GM21360 (cell line): ENCODE measurements at regions not wholly inside any gene's neighbourhood (a gene's known extent, or its start where the extent isn't known, plus 50 kb on each side); places are given as distances from the start of the nearest gene placed in this dataset.

Experiments
- ATAC-seq: cut with Tn5 transposase; IDR thresholded peaks from one replicate; pipeline ENCODE4 v1.9.1; 2021; ENCODE audit warnings: mild to moderate bottlenecking, moderate library complexity; ENCODE audit not compliant: unreplicated experiment

DNA sequence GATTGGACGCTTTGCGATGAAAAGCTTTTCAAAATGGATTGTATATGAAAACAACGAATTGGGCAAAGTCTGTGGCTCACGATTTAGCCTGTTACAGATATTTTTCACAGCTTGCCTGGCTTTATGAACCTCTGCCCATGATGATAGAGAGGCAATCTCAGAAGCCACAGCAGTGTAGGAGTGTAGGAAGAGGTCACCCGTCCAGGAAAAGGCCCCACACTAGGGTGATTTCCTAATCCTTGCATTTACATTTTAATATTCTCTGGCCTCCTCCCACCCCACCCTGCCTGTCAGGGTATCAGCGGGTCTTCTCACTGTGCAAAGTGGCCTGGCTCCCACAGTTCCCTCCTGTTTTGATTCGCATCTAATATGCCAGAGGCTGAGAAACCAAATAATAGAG, 81.8 kb upstream of the FOXN3 start:
- ATAC-seq, result no peak

DNA sequence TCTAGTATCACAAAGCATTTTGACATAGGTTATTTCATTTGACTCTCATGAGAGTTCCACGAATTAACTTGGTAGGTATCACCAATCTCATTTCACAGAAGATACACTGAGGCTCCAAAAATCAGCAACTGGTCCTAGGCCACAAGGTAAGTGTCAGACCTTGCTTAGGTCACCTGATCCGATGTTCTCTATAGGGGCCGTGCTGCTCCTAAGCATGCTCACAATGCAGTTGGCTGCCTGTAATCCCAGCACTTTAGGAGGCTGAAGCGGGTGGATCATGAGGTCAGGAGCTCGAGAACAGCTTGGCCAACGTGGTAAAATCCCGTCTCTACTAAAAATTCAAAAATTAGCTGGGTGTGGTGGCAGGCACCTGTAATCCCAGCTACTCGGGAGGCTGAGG, 78.7 kb upstream of the FOXN3 start:
- ATAC-seq, result no peak

GRCh38 chr14:89493877-89494634, 77.0 kb upstream of the FOXN3 start:
- peak; percentile 99 for ATAC-seq

- ATAC-seq, result no peak
These were observed 76.4 kb upstream of the FOXN3 start for GRCh38 chr14:89493406-89493805.

GRCh38 chr14:89491711-89492381, 74.8 kb upstream of the FOXN3 start:
- ATAC-seq, result no peak

- no peak for ATAC-seq
These were observed 73.4 kb upstream of the FOXN3 start for GRCh38 chr14:89490466-89490865.

DNA sequence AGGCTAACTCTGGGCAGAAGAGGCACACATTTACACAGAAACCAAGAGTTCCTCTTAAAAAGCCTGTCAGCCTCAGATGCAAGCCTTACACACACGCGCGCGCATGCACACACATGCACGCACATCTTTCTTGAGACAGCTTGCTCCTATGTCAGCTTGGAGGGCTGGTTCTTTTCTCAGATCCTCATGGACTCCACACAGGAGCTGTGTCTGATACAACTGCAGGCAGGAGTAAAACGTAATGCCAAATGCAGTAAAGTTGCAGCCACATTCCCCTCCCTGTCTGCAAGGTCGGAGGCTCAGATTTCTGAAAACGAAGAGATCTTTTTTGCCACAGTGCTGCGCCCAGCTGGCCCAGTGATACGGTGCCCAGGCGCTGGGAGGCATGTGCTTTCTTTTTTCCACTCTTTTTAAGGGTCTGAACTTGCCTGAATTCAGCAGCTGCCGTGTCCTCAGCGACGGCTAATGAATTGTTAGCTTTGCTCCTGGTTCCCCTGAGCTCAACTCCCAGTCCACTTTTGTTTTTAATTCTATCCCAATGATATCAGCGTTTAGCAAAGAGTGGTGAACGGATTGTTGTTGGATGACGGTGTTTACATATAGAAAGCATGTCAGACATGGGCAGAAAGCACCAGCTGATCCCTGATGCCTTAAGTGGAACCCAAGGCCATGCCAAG, 72.9 kb upstream of the FOXN3 start:
- no peak for ATAC-seq

DNA sequence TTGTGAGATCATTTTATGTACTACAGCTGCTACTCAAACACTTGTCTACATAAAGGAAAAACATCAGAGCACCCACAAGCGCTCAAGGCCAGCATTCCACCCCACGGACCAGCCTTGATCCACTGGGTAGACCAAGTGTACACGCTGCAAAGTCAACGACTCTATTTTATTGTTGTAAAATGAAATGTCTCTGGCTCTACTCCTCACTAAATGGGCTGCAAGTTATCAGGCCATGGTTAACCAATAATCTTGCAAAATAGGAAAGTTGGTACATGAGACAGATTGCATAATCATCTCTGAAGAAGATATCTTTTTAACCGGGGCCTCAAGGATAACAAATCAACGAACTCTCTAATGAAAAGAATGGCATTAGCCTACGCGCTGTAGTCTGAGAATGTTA, 69.9 kb upstream of the FOXN3 start:
- ATAC-seq, result no peak

- no peak for ATAC-seq
These were observed 69.5 kb upstream of the FOXN3 start for GRCh38 chr14:89486505-89486904.

- ATAC-seq, result no peak
These were observed 68.2 kb upstream of the FOXN3 start for GRCh38 chr14:89485264-89485663.

- ATAC-seq, result no peak
These were observed 67.2 kb upstream of the FOXN3 start for GRCh38 chr14:89484051-89484844.

GRCh38 chr14:89481196-89481595, 64.2 kb upstream of the FOXN3 start:
- no peak for ATAC-seq

- no peak for ATAC-seq
These were observed 63.2 kb upstream of the FOXN3 start for GRCh38 chr14:89480278-89480677.

DNA sequence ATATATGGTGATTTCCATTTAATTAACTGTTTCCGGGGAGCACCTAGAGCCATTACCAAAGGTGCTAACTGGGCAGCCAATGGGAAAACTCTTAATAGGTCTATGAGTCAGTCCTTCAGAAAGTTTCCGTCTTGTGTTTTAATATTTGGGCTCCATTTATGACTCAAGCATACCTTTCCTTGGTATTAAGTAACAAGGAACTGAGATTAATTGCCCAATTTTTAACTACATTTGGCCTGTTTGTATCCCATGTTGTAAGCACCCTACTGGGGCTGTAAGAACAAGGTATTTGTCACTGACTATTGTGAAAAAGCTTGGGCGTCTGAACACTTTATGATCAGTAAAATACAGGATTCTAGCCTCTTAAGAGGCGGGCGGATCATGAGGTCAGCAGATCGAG, 62.8 kb upstream of the FOXN3 start:
- no peak for ATAC-seq

- ATAC-seq, result no peak
These were observed 60.4 kb upstream of the FOXN3 start for GRCh38 chr14:89477391-89477790.

DNA sequence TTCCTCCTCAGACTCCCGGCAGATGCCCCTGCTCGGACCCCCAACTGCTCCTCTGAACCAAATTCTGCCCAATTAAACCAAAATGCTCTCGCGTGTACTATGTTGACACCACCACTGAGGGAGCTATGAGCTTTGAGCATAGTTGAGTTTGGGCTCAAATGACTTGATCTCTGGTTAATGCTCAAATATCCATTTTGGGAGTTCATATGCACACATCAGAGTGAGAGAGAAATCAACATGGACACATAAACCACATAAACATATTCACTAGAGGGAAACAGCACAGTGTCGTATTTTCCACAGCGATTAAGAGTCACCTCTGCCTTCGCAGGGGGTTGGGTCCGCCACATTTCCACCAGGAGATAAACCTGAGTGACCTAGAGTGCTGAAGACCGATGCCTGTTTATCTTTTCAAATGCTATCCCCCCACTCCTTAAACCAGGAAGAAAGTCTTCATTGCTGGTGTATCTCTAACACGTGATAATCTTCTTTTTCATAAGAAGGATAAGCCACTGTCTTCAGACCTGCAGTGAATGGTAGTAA, 59.4 kb upstream of the FOXN3 start:
- no peak for ATAC-seq

- no peak for ATAC-seq
These were observed 57.4 kb upstream of the FOXN3 start for GRCh38 chr14:89474464-89474863.

- ATAC-seq, result no peak
These were observed 57.0 kb upstream of the FOXN3 start for GRCh38 chr14:89473989-89474388.

GRCh38 chr14:89473569-89473968, 56.5 kb upstream of the FOXN3 start:
- ATAC-seq, result no peak

- no peak for ATAC-seq
These were observed 53.4 kb upstream of the FOXN3 start for GRCh38 chr14:89470401-89470800.
